Myocyte (in vitro differentiated cells): ENCODE measurements at regions not wholly inside any gene's neighbourhood (a gene's known extent, or its start where the extent isn't known, plus 50 kb on each side); places are given as distances from the start of the nearest gene placed in this dataset.

Experiments
- DNase-seq: peaks from one replicate; pipeline ENCODE4 v3.0.0-alpha.2; 2012; ENCODE audit warnings: low read depth

GRCh38 chr5:155402927-155403640 is 389.5 kb downstream of the KIF4B start:
- DNase-seq: peak; percentile 9

- no peak for DNase-seq
Measured at GRCh38 chr5:155406815-155407214, 393.3 kb downstream of the KIF4B start.

GRCh38 chr5:155408465-155408864 is 394.9 kb downstream of the KIF4B start:
- DNase-seq: no peak

GRCh38 chr5:155416765-155417164 is 403.2 kb downstream of the KIF4B start:
- no peak for DNase-seq

- DNase-seq: no peak
Measured at GRCh38 chr5:155418960-155419579, 405.5 kb downstream of the KIF4B start.

GRCh38 chr5:155430192-155430591 is 416.6 kb downstream of the KIF4B start:
- no peak for DNase-seq

- no peak for DNase-seq
Measured at GRCh38 chr5:155434267-155434666, 420.7 kb downstream of the KIF4B start.

- DNase-seq: no peak
Measured at GRCh38 chr5:155434681-155435080, 421.1 kb downstream of the KIF4B start.

GRCh38 chr5:155441849-155442248 is 428.3 kb downstream of the KIF4B start:
- no peak for DNase-seq

- no peak for DNase-seq
Measured at GRCh38 chr5:155451106-155451505, 437.6 kb downstream of the KIF4B start.

GRCh38 chr5:155455791-155456514 is 442.4 kb downstream of the KIF4B start:
- DNase-seq: no peak

- no peak for DNase-seq
Measured at GRCh38 chr5:155459889-155460500, 446.4 kb downstream of the KIF4B start.

GRCh38 chr5:155460501-155460931 is 447.0 kb downstream of the KIF4B start:
- DNase-seq: no peak

- no peak for DNase-seq
Measured at GRCh38 chr5:155461304-155461703, 447.7 kb downstream of the KIF4B start.

- DNase-seq: no peak
Measured at GRCh38 chr5:155466851-155467250, 453.3 kb downstream of the KIF4B start.

GRCh38 chr5:155471027-155471426 is 457.5 kb downstream of the KIF4B start:
- no peak for DNase-seq

GRCh38 chr5:155472780-155473179 is 459.2 kb downstream of the KIF4B start:
- no peak for DNase-seq

GRCh38 chr5:155475318-155475717 is 461.8 kb downstream of the KIF4B start:
- DNase-seq: no peak

- DNase-seq: no peak
Measured at GRCh38 chr5:155480731-155481131, 467.2 kb downstream of the KIF4B start.

GRCh38 chr5:155481182-155481581 is 467.6 kb downstream of the KIF4B start:
- no peak for DNase-seq

GRCh38 chr5:155482428-155482827 is 468.9 kb downstream of the KIF4B start:
- no peak for DNase-seq

- no peak for DNase-seq
Measured at GRCh38 chr5:155485386-155485785, 471.8 kb downstream of the KIF4B start.
